Fibroblast of pulmonary artery (primary cell): ENCODE measurements at regions not wholly inside any gene's neighbourhood (a gene's known extent, or its start where the extent isn't known, plus 50 kb on each side); places are given as distances from the start of the nearest gene placed in this dataset.
"Not testable (repeated sequence)": the region's sequence is repeated elsewhere in the genome, so short reads cannot be mapped to it uniquely, and the experiment has no call there.

Experiments
- DNase-seq: peaks from one replicate; pipeline ENCODE4 v3.0.0-alpha.2; 2010; ENCODE audit warnings: low read depth
- H3K4me3 ChIP-seq: replicated peaks from 2 replicates; pipeline ENCODE4 v1.5.1; 2011; ENCODE audit warnings: low read depth, mild to moderate bottlenecking, control low read depth, low read length, moderate library complexity
- TF ChIP-seq, protein P1 (sequence below): IDR thresholded peaks from 2 replicates; pipeline ENCODE4 v1.5.1; 2011; ENCODE audit warnings: mild to moderate bottlenecking, control low read depth, low read length, inconsistent platforms; ENCODE audit errors: missing control alignments

DNA sequence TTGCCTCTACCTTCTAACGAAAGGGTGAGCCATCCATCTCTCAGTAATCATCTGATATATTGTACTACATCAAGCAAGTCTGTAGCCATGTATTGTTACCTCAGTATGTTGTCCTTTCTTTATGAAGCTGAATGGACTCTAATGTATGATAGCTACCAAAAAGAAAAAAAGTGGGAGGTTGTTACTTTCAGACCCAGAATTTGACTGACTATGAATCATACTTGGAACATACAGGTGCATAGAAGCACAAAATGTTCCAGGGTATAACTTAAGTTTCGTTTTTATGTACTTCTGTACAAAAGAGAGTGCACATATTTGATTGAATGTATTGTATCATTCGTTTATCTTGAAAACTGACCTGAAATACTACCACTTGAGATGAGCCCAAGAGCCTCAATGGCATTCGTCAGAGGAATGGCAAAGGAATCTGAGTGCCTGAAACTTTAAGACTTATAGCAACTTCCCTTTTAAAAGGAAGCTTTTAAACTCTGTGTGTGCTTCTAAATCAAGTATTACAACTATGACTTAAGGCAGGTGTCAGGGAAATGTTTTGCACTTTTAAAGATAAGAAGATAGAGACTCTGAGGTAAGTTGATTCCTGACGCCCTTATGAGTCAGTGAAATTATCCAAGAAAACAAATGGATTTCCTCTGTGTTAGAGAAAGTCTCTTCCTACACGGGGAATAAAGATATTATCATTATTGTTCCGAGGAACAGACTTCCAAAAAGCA is 951.5 kb downstream of the GALC start:
- DNase-seq = no peak
- TF ChIP-seq, protein P1, sequence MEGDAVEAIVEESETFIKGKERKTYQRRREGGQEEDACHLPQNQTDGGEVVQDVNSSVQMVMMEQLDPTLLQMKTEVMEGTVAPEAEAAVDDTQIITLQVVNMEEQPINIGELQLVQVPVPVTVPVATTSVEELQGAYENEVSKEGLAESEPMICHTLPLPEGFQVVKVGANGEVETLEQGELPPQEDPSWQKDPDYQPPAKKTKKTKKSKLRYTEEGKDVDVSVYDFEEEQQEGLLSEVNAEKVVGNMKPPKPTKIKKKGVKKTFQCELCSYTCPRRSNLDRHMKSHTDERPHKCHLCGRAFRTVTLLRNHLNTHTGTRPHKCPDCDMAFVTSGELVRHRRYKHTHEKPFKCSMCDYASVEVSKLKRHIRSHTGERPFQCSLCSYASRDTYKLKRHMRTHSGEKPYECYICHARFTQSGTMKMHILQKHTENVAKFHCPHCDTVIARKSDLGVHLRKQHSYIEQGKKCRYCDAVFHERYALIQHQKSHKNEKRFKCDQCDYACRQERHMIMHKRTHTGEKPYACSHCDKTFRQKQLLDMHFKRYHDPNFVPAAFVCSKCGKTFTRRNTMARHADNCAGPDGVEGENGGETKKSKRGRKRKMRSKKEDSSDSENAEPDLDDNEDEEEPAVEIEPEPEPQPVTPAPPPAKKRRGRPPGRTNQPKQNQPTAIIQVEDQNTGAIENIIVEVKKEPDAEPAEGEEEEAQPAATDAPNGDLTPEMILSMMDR = no peak
- H3K4me3 ChIP-seq = no peak overlapping the region

DNA sequence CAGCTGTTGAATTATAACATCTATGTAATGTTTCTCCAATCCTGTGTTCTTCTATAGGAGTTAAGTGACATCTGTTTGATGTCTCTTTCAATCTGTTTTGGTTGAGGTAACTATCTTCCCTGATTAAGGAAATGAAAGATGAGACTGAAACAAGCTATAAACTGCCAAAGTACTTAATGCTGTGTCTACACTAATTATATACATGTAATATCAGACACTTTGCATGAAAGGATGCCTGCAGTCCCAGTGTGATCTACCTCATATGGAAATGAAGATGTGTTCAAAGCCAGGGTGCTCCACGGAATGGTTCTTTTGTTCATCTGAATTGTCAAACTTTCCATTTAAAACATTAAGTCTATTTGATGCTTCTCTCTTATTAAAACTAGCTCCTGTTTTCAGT is 958.3 kb downstream of the GALC start:
- no peak for DNase-seq
- TF ChIP-seq, protein P1 = no peak
- no peak overlapping the region for H3K4me3 ChIP-seq

DNA sequence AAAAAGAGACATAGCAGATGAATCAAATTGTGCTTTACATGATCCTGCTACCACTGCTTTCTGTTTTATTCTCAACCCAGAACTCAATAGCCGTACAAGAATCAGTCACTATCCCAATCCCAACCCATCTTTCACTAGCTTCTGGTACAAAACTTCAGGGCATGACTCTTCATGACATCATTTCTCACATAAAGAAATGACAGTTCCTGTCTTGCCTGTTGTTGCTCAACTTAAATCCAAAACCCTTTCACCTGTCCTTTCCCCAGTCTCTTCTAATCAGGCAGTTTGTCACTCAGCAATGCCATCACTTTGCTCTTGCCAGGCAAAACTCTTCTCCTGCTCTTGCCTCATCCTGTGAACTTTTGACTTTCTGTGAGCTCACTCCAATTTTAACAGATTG is 962.8 kb downstream of the GALC start:
- TF ChIP-seq, protein P1 = no peak
- H3K4me3 ChIP-seq = no peak overlapping the region
- DNase-seq = no peak

DNA sequence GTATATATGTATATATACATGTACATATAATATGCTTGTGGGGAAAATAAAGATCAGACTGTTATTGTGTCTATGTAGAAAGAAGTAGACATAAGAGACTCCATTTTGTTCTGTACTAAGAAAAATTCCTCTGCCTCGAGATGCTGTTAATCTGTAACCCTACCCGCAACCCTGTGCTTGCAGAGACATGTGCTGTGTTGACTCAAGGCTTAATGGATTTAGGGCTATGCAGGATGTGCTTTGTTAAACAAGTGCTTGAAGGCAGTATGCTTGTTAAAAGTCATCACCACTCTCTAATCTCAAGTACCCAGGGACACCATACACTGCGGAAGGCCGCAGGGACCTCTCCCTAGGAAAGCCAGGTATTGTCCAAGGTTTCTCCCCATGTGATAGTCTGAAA is 972.9 kb downstream of the GALC start:
- H3K4me3 ChIP-seq, DNase-seq: not testable (repeated sequence)

DNA sequence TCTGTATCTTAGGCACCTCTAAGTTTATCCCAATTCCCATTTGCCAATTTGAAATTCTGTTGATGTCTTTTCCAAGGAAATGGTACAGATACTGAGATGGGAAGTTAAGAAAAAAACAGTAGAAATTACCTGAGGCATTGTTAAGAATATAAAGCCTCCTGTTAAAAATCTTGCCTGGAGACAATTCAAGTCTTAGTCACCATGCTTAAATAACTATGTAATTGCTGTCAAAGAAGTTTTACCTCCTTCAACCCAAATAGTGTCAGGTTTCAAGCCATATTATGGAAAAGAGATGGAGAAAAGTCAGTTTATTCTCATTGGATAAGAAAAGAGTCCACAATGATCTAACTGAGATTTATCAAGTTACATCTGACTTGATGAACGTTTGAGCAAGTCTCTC is 974.7 kb downstream of the GALC start:
- TF ChIP-seq, protein P1 = no peak
- DNase-seq = no peak
- no peak overlapping the region for H3K4me3 ChIP-seq

DNA sequence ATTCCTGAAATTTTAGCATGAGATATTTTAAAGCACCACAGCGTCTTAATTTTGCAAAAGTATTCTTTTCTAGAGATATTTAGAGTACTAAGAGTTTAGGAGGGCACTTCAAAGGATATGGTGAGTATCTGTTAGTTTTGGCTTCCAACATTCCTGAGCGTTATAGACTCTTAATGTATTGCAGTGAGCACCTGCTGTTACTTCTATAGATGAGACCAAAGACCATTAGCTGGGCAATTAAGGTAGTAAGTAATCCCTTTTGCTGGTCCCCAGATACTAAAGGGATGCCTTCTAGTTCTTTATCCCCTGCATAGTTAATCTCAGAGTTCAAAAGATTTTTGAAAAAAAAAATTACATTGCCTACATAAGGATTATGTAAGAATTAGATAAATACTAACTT is 975.6 kb downstream of the GALC start:
- DNase-seq = no peak
- TF ChIP-seq, protein P1 = no peak
- H3K4me3 ChIP-seq = no peak overlapping the region

DNA sequence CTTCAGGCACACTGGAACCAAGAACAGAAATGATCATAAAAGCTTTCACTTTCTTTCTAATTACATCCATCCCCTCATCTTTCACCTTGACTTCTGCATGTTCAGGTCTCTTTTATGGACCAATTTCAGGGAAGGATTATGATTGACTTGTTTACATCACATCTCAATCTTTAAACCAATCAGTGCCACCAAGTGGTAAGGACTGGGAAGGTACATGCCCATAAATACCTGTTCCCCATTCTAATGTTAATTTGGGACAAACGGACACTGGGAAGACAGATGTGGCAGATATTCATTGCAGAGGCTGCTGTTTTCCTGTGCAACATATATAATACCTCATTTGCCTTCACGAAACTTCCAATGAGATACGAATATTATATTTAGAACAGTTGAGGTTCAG is 978.1 kb downstream of the GALC start:
- DNase-seq = no peak
- no peak overlapping the region for H3K4me3 ChIP-seq
- TF ChIP-seq, protein P1 = no peak
